ENCODE measurements at regions not wholly inside any gene's neighbourhood (a gene's known extent, or its start where the extent isn't known, plus 50 kb on each side); places are given as distances from the start of the nearest gene placed in this dataset.

GRCh38 chr1:37284053-37284452, 190.3 kb upstream of the ZC3H12A start:
- DNase-seq = no peak

- DNase-seq = no peak
These were observed 187.5 kb upstream of the ZC3H12A start for GRCh38 chr1:37286881-37287280.

GRCh38 chr1:37288900-37289299, 185.5 kb upstream of the ZC3H12A start:
- DNase-seq = no peak

GRCh38 chr1:37290718-37291117, 183.7 kb upstream of the ZC3H12A start:
- no peak for DNase-seq

GRCh38 chr1:37292789-37293188, 181.6 kb upstream of the ZC3H12A start:
- no peak for DNase-seq

- DNase-seq = no peak
These were observed 180.3 kb upstream of the ZC3H12A start for GRCh38 chr1:37294096-37294495.

- no peak for DNase-seq
These were observed 179.9 kb upstream of the ZC3H12A start for GRCh38 chr1:37294529-37294928.

- DNase-seq = no peak
These were observed 175.6 kb upstream of the ZC3H12A start for GRCh38 chr1:37298769-37299168.

GRCh38 chr1:37299216-37299615, 175.2 kb upstream of the ZC3H12A start:
- no peak for DNase-seq

GRCh38 chr1:37303884-37304574, 170.4 kb upstream of the ZC3H12A start:
- DNase-seq = no peak

GRCh38 chr1:37305108-37305507, 169.3 kb upstream of the ZC3H12A start:
- DNase-seq = no peak

GRCh38 chr1:37305841-37306240, 168.5 kb upstream of the ZC3H12A start:
- DNase-seq = no peak

- no peak for DNase-seq
These were observed 167.9 kb upstream of the ZC3H12A start for GRCh38 chr1:37306461-37306860.

GRCh38 chr1:37306871-37307270, 167.5 kb upstream of the ZC3H12A start:
- no peak for DNase-seq

- no peak for DNase-seq
These were observed 166.1 kb upstream of the ZC3H12A start for GRCh38 chr1:37308031-37308960.

GRCh38 chr1:37309574-37309973, 164.8 kb upstream of the ZC3H12A start:
- DNase-seq = no peak

- no peak for DNase-seq
These were observed 164.3 kb upstream of the ZC3H12A start for GRCh38 chr1:37310064-37310463.

- DNase-seq = no peak
These were observed 159.0 kb upstream of the ZC3H12A start for GRCh38 chr1:37315371-37315846.

- no peak for DNase-seq
These were observed 156.4 kb upstream of the ZC3H12A start for GRCh38 chr1:37317870-37318467.

- DNase-seq = no peak
These were observed 155.9 kb upstream of the ZC3H12A start for GRCh38 chr1:37318490-37318889.

- DNase-seq = no peak
These were observed 155.1 kb upstream of the ZC3H12A start for GRCh38 chr1:37319284-37319683.

- DNase-seq = peak; percentile 3
These were observed 150.6 kb upstream of the ZC3H12A start for GRCh38 chr1:37323486-37324377.

GRCh38 chr1:37325010-37325409, 149.4 kb upstream of the ZC3H12A start:
- no peak for DNase-seq
